ENCODE measurements at regions not wholly inside any gene's neighbourhood (a gene's known extent, or its start where the extent isn't known, plus 50 kb on each side); places are given as distances from the start of the nearest gene placed in this dataset.

DNA sequence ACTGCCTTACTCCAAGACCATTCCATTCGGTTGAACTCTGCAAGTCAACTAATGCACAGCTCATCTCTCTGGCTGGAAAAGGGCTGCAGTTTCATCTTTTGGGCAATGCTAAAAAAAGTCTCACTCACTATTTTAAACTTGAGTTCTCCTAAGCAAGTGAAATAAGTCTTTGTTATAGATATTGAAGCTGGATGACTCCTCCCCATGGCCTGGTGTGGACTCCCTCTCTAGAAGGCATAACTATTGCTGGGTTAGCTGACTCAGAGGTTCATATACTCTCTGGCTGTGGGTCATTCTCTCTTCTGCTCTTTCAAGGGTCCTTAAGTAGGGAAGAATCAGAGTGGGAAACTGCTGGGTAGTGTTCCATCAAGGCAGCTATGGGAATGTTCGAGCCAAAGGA lies 88.0 kb downstream of the XCL2 start:
- DNase-seq: no peak

DNA sequence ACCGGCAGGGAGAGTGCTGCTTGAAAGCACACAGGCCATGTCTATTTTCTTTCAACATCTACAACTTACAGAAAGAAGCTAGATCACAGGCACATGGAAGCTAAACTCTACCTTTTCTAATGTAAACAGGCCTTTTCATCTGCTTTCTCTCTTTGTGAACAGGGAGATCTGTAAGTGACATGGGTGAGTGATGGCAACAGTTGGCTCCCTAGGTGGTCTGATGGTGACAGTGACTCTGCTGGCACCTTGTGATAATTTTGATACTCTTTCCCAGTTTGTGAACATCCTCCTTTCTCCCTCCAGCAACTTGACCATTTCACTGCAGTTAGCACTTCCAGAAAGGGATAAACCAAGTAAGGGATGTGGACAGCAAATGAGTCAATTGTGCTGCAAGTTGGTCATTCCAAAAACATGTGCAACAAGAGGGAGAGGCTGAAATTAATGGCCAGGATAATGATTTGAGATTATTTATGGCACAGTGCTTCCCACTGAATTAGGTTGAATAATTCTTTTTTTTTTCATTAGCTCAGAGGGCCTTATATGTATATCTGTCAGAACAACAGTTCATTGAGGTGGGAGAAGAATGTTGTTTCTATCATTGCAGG lies 89.5 kb downstream of the XCL2 start:
- no peak for DNase-seq

DNA sequence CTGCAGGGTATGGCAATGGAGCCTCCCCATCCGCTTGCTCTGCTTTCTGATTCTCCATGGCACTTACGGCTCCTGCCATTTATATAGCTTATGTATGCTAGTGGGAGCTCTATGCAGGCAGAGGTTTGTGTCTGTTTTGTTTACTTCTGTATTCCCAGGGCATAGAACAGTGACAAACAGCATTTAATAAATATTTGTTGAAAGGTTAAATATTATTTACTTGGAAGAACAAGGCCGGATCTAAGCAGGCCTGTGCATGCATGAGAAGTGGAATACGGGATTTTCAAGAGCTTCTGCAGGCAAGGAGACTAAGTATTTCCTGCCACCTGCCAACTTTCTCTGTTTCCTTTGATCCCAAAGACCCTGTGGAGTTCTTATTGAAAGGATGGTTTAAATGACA lies 90.7 kb downstream of the XCL2 start:
- no peak for DNase-seq

DNA sequence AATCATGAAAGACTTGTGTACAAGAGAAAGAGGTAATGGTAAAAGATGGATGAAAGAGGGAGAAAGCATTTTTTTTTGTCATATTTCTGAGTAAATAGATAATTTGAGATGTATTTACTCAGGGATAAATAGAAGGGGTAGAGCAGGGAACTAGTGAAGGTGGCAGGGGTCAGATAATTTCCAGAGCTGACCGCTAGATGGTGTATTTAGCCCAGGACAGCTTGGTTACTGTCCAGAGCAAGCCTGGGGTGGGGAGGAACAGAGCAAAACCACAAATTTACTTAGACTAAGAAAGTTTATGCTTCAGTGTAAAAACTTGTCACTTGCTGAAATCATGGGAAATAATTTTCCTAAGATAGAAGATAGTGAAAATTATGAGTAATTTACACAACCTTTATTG lies 91.5 kb downstream of the XCL2 start:
- no peak for DNase-seq

DNA sequence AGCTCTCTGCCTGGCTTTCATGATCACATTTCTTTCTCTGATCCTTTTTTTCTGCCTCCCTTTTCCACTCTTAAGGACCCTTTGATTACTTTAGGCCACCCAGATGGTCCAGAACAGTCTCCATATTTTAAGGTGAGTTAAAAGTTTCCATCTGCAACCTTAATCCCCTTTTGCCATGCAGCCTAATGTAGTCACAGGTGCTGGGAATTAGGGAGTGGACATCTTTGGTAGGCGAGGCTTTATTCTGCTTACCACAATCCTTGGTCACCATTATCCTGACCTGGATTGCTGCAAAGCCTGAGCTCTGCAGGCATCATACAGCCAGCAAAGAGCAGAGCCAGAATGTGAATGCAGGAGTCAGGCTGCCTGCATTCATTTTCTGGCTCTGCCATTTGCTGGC lies 95.9 kb downstream of the XCL2 start:
- DNase-seq: no peak

DNA sequence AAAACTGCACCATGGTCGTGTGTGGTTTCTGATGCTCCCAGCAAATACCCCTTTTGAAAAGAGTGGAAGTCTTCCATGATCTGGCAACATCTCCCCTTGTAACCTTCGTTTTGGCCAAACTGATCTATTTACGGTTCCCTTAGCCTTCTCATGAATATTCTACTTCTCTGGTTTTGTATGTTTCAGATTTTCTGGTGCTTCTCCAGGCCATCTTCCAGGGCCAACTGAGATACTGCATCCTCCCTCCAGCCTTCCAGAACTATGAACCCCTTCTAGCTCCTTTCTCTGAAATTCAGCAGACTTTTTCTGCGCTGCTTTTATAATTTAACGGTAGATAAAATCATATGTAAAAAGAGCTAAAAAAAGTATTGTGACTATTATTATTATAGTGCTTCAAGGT lies 97.7 kb downstream of the XCL2 start:
- DNase-seq: no peak

DNA sequence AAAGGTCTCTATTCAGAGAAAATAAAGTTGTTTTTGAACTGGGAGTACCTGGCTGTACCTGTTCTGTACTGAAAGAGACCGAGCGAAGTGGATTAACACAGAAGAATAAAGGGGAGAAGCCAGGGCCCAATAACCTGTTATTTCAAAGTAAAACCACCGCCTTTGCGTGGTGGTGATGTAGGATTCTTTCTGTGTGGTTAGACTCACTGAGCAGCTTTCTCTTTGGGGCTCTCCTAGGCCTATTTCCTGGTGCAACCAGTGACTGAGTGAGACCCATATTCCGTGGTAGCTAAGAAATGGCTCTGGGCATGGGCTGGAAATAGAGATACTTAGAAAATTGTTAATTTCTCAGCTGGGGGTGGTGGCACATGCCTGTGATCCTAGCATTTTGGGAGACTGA lies 99.9 kb downstream of the XCL2 start:
- DNase-seq: no peak

DNA sequence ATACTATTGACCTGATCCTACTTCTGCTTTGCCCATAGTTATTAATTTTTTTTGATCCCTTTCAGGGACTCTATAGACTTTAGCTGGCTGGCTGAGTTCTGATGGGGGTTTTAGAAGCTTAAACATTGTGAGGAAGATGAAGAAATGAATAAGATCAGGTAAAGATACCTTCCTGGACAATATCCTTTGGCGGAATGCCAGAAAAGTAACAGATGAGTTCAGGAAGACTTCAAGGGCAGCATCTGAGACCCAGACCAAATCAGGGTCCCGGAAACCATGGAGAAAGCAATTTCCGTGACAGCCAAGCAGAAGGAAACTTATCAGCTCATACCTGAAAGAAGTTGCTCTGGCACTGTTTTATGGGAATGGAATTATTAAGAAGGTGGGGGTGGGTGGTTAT lies 100.4 kb downstream of the XCL2 start:
- no peak for DNase-seq

DNA sequence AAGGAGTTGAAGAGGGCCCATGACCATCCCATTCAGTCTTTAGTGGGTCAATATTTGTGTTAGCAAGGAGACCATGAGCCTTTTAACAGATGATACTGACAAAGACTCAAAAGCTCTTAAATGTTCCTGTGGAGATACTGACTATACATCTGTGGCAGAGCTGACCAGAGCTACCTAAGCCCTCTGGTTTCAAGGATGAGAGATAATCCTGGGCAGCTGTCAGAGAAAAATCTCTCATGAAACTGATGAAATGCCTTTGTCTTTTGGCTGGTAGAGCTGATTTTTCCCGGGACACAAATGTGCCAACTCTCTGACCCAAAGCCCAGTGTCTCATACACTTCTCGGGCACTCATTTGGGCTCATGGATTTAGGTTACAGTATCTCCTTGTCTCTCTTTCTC lies 100.9 kb downstream of the XCL2 start:
- no peak for DNase-seq

DNA sequence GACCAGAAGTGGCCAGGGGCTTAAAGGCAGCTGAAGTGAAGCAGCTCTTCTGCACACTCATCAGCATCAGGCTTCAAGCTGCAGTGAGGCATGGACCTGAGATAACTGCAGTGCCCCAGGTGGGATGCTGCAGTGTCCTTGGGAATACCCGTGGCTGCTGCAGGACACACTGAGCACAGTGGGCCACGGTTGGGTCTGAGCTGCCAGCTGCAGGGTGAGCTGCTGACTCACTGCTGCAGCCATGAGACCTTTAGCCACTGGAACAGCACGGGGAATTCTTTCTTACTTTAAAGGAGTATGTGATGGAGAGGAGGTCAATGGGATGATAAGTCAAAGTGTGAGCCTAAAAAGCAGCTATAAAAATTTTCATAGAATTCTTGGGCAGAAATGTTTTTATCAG lies 102.1 kb downstream of the XCL2 start:
- no peak for DNase-seq

DNA sequence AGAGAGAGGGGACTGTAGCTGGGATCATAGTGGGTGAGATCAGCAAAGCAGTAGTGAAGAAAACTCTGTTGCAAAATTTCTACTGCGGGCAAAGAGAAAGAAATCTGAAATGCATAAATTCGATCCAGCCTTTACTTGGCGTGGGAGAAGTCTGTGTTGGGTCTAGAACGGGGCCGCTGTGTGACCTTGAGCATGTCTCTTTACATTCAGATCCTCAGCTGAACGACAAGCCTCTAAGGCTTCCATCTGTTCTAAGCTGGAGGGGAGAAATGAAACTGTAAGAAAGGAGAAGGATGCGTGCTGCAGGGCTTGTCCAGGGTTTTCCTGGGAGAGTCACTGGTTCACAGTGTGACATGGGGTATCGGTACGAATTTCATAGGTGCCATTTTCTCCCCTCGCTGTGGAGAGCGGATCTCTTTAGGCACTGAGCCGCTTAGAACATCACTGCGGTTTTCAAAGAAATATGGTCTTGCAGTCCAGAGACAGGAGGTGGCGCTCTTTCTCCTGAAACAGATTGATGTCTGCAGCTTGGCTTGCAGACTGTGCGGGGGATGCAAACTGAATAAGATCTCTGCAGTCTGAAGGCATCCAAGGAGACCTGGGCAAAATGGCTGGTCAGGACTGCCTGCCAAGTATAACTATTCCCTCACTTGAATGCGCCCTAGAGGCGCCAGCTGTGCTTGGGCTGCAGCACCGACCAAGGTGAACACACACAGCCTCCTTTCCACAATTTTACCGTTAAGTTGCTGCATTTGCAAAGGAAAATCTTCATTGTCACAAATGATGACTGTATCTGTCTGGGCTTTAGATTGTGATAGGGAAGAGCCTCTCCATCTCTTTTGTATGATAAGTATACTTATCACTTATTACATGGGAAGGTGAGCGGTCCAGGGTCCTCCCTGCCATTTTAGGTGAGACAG lies 104.1 kb downstream of the XCL2 start:
- DNase-seq: peak; percentile 54 to 76

DNA sequence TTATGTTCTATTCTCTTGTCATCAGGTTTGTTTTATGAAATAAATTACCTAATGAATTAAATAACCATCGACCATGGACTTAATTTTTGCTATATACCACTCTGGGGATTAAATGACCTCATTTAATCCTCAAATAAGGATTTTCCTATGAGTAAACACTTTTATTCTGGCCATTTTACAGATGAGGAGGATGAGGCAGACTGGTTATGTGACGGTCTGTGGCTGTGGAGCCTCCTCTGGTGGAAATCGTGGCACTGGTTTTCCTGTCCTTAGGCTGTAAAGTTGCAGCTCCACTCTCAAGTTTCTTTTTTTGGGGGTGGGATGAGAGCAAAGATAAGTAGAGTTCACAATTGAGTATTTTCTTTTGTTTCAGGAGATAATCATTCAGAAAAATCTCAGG lies 105.2 kb downstream of the XCL2 start:
- DNase-seq: no peak

DNA sequence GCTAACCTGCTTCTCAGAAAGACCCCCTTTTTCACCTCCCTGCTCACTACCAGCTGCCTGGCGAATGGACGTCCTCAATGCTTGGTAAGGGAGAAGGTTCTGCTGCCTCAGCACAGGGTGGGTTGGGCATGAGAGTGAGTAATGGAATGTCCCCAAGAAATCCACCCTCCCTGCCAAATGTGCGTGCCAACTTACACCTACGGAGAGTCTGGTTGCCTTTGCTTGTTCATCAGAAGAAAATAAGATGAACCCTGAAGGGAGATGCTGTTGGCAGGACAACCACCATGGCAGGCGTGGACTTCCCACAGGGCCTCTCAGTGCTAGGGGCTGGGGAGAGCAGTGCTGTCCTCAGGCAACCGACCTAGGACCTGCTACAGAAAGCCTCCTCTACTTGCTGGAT lies 106.0 kb downstream of the XCL2 start:
- DNase-seq: no peak

DNA sequence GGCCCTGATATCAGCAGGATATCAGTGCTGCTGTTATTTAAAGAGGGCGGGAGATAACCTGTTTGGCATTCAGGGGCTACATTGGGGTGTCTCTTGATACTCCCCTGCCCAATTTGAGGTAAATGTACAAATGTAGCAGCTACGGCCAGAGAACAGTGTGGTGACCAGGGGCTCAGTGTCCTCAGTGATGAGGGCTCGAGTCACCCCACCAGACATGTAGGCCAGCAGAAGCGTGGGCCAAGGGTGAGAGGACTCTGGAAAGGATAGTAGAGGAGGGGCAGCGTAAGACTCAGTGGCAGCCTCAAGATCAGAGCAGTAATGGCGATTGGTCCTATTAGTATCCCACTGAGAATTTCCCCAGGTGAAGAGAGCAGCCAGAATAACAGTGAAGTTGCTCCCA lies 108.4 kb downstream of the XCL2 start:
- no peak for DNase-seq

DNA sequence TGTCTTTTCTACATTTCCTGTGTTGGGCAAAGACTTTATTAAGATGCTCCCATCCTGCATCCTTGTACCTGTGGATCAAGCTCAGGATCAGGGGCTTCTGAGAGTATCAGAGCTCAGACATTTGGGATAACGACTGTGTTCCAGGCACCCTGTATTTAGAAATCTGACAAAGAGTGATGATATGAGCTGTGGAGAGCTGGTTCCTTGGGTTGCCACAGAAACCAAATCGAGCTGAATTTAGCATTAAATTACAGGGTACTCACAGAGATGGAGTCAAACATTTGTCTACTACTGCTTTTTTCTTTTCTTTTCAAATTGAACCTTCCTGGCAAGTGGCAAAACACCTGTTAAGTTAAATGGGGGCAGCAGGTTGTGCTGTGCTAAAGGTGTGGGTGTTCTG lies 110.6 kb downstream of the XCL2 start:
- no peak for DNase-seq

DNA sequence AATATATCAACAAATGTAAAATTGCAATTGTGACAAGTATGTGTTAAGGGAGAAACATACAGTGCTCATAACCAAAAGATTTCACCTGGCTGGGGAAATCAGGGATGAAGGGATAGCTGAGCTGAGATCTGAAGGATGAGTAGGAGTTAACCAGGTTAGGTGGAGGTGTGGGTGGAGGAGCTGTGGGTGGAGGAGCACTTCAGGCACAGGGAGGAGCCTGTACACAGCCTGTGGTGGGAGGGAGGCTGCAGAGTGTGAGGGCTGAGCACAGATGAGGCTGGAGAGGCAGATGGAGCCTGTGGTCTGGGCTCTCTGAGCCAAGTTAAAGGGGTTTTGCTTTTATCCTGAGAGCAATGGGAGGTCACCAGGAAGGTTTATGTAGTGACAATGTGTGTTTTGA lies 111.9 kb downstream of the XCL2 start:
- DNase-seq: no peak

DNA sequence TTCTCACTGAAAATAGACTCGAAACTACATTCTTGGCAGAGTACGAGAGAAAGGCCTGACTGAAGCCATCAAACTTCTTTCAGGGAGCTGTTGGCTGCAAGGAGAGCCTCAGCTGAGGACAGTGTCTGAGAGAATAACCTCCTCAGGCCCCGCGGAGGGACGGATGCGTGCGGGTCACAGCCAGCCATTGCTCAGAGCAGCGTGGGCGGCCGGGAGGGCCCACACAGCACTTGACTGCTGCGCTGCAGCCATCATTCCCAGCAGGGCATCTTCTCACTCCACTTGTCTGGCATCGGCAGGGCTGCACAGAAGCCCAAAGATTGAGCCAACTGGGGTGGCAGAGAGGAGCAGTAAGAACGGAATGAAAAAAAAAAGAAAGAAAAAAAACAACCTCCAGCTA lies 113.5 kb downstream of the XCL2 start:
- no peak for DNase-seq

DNA sequence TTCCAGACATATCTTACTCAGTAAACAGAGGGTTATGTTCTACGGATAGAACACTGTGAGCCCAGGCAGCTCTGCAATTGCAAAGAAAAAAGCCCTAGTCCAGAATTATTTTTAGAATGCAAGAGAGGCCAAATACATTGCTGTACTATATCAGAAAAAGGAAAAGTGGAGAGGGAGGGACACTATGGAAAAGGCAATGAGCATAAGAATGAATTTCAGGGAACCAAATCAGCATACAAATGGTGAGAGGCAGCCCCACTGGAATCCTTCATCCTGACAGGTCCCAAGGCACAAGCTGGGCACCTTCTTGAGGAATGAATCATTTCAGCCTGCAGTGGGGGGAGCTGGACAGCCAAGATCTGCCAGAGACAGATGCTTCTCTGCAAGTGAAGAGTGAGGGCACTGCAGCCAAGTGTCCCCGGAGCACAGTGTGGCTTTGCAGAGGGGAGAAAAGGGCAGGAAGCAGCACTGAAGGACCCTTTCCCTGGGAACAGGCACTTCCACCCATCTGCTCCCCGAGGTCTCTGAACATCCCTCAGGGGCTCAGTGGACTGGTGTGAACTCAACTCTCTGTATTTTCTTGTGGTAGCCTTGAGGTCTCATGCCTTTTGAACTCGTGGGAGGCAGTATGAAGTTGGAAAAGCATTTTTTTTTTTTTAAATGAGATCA lies 115.6 kb downstream of the XCL2 start:
- no peak for DNase-seq

DNA sequence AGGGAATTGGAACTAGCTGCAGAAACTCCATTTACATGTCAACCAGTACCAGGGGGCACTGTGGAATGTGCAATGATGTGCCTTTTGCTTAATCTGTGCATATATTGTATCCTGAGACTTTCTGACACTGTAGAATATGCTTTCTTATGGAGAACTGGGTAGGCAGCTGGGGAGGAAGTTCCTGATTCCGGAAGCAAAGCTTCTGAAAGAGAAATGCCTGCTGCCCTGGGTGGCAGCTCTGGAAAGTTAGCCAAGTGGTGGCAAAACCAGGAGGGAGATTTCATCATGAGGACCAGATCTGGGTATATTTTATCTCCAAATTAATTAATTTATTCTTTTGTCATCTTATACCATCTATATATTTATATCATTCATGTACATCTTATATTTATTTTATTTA lies 116.7 kb downstream of the XCL2 start:
- no peak for DNase-seq

DNA sequence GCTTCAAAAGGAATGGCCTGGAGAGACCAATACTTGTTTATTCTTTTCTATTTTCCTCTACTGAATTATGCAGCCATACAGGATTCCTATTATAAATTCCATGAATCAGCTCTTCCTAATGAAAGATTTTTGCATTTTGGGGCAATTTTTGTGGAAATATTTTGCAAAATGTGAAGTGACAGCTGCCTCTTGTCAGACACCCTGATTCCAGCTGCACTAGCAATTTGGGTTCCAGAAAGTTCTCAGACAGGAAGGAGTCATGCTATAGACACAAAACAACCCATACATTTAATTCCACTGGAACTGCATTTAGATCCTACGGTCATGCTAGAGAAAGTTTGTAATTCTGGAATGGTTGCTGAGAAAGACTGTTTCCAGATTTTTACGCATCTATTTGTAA lies 119.5 kb downstream of the XCL2 start:
- DNase-seq: peak; percentile 55 to 58

DNA sequence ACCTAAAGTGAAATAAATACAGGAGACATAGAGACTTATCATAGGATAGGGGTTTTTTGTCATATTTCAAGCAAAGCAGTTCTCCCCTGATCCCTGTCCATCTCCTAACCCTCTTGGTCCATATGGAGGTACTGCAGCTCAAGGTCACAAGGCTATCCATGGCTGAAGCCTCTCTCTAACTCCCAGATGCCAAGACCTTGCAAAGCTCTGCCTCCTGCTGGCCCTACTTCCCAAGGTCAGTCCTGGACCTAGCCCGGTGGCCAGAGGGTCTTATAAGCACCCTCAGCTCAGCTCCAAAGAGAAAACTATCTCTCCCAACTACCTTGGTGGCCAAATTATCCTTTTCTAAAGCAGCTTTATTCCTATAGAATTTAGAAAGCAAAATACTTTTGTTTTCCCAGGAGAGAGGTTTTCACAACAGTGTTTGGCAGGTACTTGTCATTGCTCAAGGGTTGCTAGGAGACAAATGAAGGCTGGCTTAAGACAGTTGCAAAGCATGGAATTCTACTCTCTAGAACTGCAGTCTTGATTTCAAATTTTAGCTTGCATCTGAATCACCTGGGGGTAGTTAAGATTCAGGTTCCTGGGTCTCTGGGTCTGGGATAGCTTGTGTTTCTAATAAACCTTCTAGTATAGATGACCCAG lies 121.5 kb downstream of the XCL2 start:
- DNase-seq: no peak

DNA sequence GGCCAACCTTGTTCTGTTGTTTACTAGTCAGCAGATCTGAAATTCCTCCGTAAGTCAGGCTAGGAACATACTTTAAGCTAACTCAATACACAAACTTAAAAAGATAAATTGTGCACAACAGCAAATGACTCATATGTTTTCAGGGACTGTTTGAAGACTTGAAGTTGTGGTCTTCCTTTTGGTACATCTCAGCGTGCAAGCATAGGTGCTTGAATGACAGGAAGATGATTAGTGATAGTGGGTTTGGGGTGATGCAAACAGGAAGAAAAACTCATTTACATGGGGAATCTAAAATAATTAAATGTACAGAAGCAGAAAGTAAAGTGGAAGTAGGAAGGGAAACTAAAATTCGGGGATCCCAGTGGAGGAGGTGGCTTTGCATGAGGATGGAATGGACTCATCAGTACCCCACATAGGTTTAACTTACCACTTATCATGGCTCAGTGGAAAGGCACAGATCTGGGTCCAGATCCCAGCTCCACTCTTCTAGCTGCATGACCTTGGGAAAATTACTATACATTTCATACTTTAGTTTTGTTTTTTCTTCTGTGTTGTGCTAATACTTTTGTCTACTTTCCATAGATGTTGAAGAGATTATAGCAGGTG lies 122.3 kb downstream of the XCL2 start:
- DNase-seq: no peak
